Neuron (in vitro differentiated cells): ENCODE measurements at regions not wholly inside any gene's neighbourhood (a gene's known extent, or its start where the extent isn't known, plus 50 kb on each side); places are given as distances from the start of the nearest gene placed in this dataset.
"Not testable (repeated sequence)": the region's sequence is repeated elsewhere in the genome, so short reads cannot be mapped to it uniquely, and the experiment has no call there.

Experiments used
- H2AFZ ChIP-seq: one replicate; pipeline ENCODE4 v1.6.1; 2013; ENCODE audit warnings: low read depth, mild to moderate bottlenecking, inconsistent platforms, low read length, moderate library complexity
- H3K27me3 ChIP-seq: one replicate; pipeline ENCODE4 v1.6.1; 2013; ENCODE audit warnings: low read length; ENCODE audit not compliant: insufficient read depth
- H3K36me3 ChIP-seq: one replicate; pipeline ENCODE4 v1.6.1; 2013; ENCODE audit warnings: low read length; ENCODE audit not compliant: insufficient read depth
- H3K4me1 ChIP-seq: one replicate; pipeline ENCODE4 v1.6.1; 2013; ENCODE audit warnings: low read length; ENCODE audit not compliant: insufficient read depth
- H3K4me3 ChIP-seq: 2 replicates; pipeline ENCODE4 v1.5.1; 2013; ENCODE audit warnings: mild to moderate bottlenecking, low read length, moderate library complexity
- H3K9me3 ChIP-seq: one replicate; pipeline ENCODE4 v1.6.1; 2013; ENCODE audit warnings: low read length

GRCh38 chr2:58339548-58340243, 98.6 kb upstream of the FANCL start:
- Histone ChIP-seq H3K4me3 (no peak overlapping the region), H2AFZ (no peak overlapping the region), H3K36me3 (no peaks in the 10 kb centered on the region), H3K4me1 (no peaks in the 10 kb centered on the region), H3K9me3 (no peaks in the 10 kb centered on the region), H3K27me3 (no peaks in the 10 kb centered on the region)

- H3K9me3 ChIP-seq: no peaks in the 10 kb centered on the region
- H3K4me3 ChIP-seq: no peak overlapping the region
- H3K4me1 ChIP-seq: no peaks in the 10 kb centered on the region
- H3K27me3 ChIP-seq: no peaks in the 10 kb centered on the region
- no peaks in the 10 kb centered on the region for H3K36me3 ChIP-seq
- no peak overlapping the region for H2AFZ ChIP-seq
Observed at GRCh38 chr2:58336416-58336815, 95.3 kb upstream of the FANCL start.

GRCh38 chr2:58334414-58334813, 93.3 kb upstream of the FANCL start:
- Histone ChIP-seq H3K4me3 (no peak overlapping the region), H3K27me3 (no peaks in the 10 kb centered on the region), H3K9me3 (no peaks in the 10 kb centered on the region), H3K36me3 (no peaks in the 10 kb centered on the region), H2AFZ (no peak overlapping the region), H3K4me1 (no peaks in the 10 kb centered on the region)

- H3K36me3 ChIP-seq, H3K9me3 ChIP-seq, H3K27me3 ChIP-seq, H2AFZ ChIP-seq, H3K4me3 ChIP-seq, H3K4me1 ChIP-seq: not testable (repeated sequence)
Observed at GRCh38 chr2:58325296-58325895, 84.3 kb upstream of the FANCL start.

GRCh38 chr2:58319481-58319880, 78.4 kb upstream of the FANCL start:
- no peak overlapping the region for H3K4me3 ChIP-seq
- no peaks in the 10 kb centered on the region for H3K27me3 ChIP-seq
- H2AFZ ChIP-seq: no peak overlapping the region
- H3K4me1 ChIP-seq: no peaks in the 10 kb centered on the region
- H3K36me3 ChIP-seq: no peaks in the 10 kb centered on the region
- H3K9me3 ChIP-seq: no peaks in the 10 kb centered on the region

- H2AFZ ChIP-seq, H3K9me3 ChIP-seq, H3K4me1 ChIP-seq, H3K4me3 ChIP-seq, H3K36me3 ChIP-seq, H3K27me3 ChIP-seq: not testable (repeated sequence)
Observed at GRCh38 chr2:58318949-58319348, 77.8 kb upstream of the FANCL start.

GRCh38 chr2:58313926-58314325, 72.8 kb upstream of the FANCL start:
- H3K9me3 ChIP-seq: no peaks in the 10 kb centered on the region

GRCh38 chr2:58308435-58308834, 67.3 kb upstream of the FANCL start:
- Histone ChIP-seq H3K4me3 (no peak overlapping the region), H3K9me3 (no peaks in the 10 kb centered on the region), H3K4me1 (no peaks in the 10 kb centered on the region), H3K36me3 (no peaks in the 10 kb centered on the region), H2AFZ (no peak overlapping the region), H3K27me3 (no peaks in the 10 kb centered on the region)

More at GRCh38 chr2:58313926-58314325, 72.8 kb upstream of the FANCL start:
- H3K36me3 ChIP-seq: no peaks in the 10 kb centered on the region
- H2AFZ ChIP-seq: no peak overlapping the region
- H3K4me1 ChIP-seq: no peaks in the 10 kb centered on the region
- H3K4me3 ChIP-seq: no peak overlapping the region
- H3K27me3 ChIP-seq: no peaks in the 10 kb centered on the region

- no peak overlapping the region for H2AFZ ChIP-seq
- H3K36me3 ChIP-seq: no peaks in the 10 kb centered on the region
- no peaks in the 10 kb centered on the region for H3K9me3 ChIP-seq
- H3K27me3 ChIP-seq: no peaks in the 10 kb centered on the region
- H3K4me1 ChIP-seq: peaks cover 2% of the 10 kb centered on the region
- no peak overlapping the region for H3K4me3 ChIP-seq
Observed at GRCh38 chr2:58304843-58305242, 63.7 kb upstream of the FANCL start.

- Histone ChIP-seq H3K4me3 (no peak overlapping the region), H3K9me3 (no peaks in the 10 kb centered on the region), H3K4me1 (peaks cover 2% of the 10 kb centered on the region), H3K36me3 (no peaks in the 10 kb centered on the region), H2AFZ (no peak overlapping the region), H3K27me3 (no peaks in the 10 kb centered on the region)
Observed at GRCh38 chr2:58299123-58299522, 58.0 kb upstream of the FANCL start.

GRCh38 chr2:58293056-58293455, 51.9 kb upstream of the FANCL start:
- Histone ChIP-seq H3K4me3 (no peak overlapping the region), H3K27me3 (no peaks in the 10 kb centered on the region), H3K9me3 (no peaks in the 10 kb centered on the region), H3K4me1 (no peaks in the 10 kb centered on the region), H2AFZ (no peak overlapping the region), H3K36me3 (no peaks in the 10 kb centered on the region)

GRCh38 chr2:58291726-58292438, 50.8 kb upstream of the FANCL start:
- Histone ChIP-seq H3K36me3 (no peaks in the 10 kb centered on the region), H3K4me3 (no peak overlapping the region), H3K4me1 (no peaks in the 10 kb centered on the region), H3K9me3 (no peaks in the 10 kb centered on the region), H3K27me3 (no peaks in the 10 kb centered on the region), H2AFZ (no peak overlapping the region)
